Tibial artery (tissue), 4 donors: ENCODE measurements at regions not wholly inside any gene's neighbourhood (a gene's known extent, or its start where the extent isn't known, plus 50 kb on each side); places are given as distances from the start of the nearest gene placed in this dataset.

ENCODE experiments used
- DNase-seq, 2 donors: peaks; one replicate each; pipeline ENCODE4 v3.0.0-alpha.2; 2019
- H3K27ac ChIP-seq, 2 donors: fragments of 200-600 bp; sonication (generic) in 1 of 2; 1 replicate in 1 of 2; 2 replicates in 1 of 2; pipeline ENCODE4 v1.5.1; 2018 to 2019; ENCODE audit warnings: mild to moderate bottlenecking in 1 of 2
- H3K27me3 ChIP-seq, 2 donors: fragments of 200-600 bp; sonication (generic) in 1 of 2; one replicate each; pipeline versions ENCODE4 v1.5.1 to v1.6.0; 2016 to 2019
- H3K36me3 ChIP-seq, 3 donors: fragments of 200-600 bp; sonication (generic) in 2 of 3; one replicate each; pipeline ENCODE4 v1.5.1; 2016 to 2019; ENCODE audit warnings: mild to moderate bottlenecking in 2 of 3
- H3K4me1 ChIP-seq, 4 donors: fragments of 200-600 bp; sonication (generic) in 2 of 4; 1 replicate in 3 of 4; 2 replicates in 1 of 4; pipeline ENCODE4 v1.5.1; 2016 to 2019
- H3K4me3 ChIP-seq, 2 donors: fragments of 200-600 bp; sonication (generic) in 1 of 2; 1 replicate in 1 of 2; 2 replicates in 1 of 2; pipeline ENCODE4 v1.5.1; 2018 to 2019; ENCODE audit warnings: mild to moderate bottlenecking in 2 of 2
- H3K9me3 ChIP-seq, 3 donors: fragments of 200-600 bp; sonication (generic) in 1 of 3; one replicate each; pipeline ENCODE4 v1.5.1; 2016 to 2019
- intact Hi-C: fragments of 100-400 bp; cut with DNase I; formaldehyde crosslinking; loops from one replicate; pipeline ENCODE4 v1.15.0; 2023; ENCODE audit warnings: low total_unique reads
- TF ChIP-seq, protein P1 (sequence below), 2 experiments: fragments of 200-600 bp in 1 of 2; fragments of 450-650 bp in 1 of 2; IDR thresholded peaks; one replicate each; pipeline ENCODE4 v1.5.1; 2017 to 2019; ENCODE audit warnings: antibody characterized with exemption in 2 of 2, mild to moderate bottlenecking in 1 of 2, moderate library complexity in 1 of 2

DNA sequence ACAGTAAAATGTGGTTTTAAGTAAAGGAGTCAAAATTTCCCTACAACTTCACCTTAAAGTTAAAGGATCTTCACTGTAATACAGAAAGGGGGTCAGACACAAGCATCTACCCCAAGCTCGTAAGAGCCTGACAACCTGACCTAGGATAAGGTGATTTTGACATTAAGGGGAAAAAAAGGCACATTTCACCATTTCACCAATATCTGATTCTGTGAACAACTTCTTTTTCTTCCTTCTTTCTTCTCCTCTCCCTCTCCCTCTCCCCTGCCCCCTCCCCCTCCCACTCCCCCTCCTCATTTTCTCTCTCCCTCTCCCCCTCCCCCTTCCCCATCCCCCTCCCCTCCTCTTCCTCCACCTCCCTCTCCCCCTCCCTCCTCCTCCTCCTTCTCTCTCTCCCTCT lies 796.7 kb upstream of the ARGLU1 start:
- Histone ChIP-seq H3K9me3 (no peaks in the 10 kb centered on the region), H3K4me3 (no peak overlapping the region), H3K27ac (no peak overlapping the region), H3K4me1 (no peaks in the 10 kb centered on the region), H3K36me3 (no peaks in the 10 kb centered on the region), H3K27me3 (no peaks in the 10 kb centered on the region)
- intact Hi-C loops = no loop called here
- no peak for DNase-seq
- TF ChIP-seq, protein P1, sequence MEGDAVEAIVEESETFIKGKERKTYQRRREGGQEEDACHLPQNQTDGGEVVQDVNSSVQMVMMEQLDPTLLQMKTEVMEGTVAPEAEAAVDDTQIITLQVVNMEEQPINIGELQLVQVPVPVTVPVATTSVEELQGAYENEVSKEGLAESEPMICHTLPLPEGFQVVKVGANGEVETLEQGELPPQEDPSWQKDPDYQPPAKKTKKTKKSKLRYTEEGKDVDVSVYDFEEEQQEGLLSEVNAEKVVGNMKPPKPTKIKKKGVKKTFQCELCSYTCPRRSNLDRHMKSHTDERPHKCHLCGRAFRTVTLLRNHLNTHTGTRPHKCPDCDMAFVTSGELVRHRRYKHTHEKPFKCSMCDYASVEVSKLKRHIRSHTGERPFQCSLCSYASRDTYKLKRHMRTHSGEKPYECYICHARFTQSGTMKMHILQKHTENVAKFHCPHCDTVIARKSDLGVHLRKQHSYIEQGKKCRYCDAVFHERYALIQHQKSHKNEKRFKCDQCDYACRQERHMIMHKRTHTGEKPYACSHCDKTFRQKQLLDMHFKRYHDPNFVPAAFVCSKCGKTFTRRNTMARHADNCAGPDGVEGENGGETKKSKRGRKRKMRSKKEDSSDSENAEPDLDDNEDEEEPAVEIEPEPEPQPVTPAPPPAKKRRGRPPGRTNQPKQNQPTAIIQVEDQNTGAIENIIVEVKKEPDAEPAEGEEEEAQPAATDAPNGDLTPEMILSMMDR (IDR thresholded peaks at IDR 0.05) = no peak

DNA sequence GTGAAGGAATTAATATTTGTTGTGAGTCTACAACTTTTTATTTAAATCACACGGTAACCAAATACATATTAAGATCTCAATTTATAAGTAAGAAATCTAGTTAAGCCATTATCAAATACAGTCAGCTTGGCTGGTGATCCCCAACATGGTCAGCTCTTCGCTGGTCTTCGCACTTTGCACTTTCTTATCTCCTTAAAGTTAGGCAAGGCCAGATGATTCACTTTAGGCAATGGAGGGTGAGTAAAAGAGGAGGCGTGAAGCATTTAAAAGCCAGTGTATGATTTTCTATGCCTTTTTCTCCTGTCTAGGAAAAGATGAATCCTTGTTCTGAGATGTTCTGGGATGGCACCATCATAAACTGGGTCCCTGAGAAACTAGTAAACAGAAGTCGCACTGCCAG lies 793.7 kb upstream of the ARGLU1 start:
- intact Hi-C loops = no loop called here
- no peak for DNase-seq
- Histone ChIP-seq H3K27ac (no peak overlapping the region), H3K4me1 (no peaks in the 10 kb centered on the region), H3K4me3 (no peak overlapping the region), H3K36me3 (no peaks in the 10 kb centered on the region), H3K9me3 (no peaks in the 10 kb centered on the region), H3K27me3 (no peaks in the 10 kb centered on the region)
- TF ChIP-seq, protein P1 (IDR thresholded peaks at IDR 0.05) = no peak

DNA sequence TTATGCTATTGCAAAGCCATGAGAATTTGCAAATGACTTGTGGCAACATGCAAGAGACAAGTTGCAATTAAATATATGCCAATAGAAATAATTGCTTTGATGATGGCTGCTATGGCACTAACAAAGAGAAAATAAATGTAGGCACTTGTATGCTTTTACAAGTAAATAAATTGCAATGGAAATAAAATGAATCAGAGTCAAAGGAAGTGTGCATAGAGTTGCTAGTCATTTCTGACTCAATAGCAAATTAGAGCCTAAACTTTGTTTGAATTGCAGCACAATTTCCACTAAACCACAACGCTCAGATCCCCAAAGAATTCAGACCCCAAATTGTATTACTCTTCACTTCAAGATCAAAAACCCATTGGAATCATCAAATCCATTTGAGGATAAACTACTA lies 792.1 kb upstream of the ARGLU1 start:
- Histone ChIP-seq H3K4me3 (no peak overlapping the region), H3K9me3 (no peaks in the 10 kb centered on the region), H3K4me1 (no peaks in the 10 kb centered on the region), H3K27ac (no peak overlapping the region), H3K36me3 (no peaks in the 10 kb centered on the region), H3K27me3 (no peaks in the 10 kb centered on the region)
- no peak for DNase-seq
- TF ChIP-seq, protein P1 (IDR thresholded peaks at IDR 0.05) = no peak
- intact Hi-C loops = no loop called here

DNA sequence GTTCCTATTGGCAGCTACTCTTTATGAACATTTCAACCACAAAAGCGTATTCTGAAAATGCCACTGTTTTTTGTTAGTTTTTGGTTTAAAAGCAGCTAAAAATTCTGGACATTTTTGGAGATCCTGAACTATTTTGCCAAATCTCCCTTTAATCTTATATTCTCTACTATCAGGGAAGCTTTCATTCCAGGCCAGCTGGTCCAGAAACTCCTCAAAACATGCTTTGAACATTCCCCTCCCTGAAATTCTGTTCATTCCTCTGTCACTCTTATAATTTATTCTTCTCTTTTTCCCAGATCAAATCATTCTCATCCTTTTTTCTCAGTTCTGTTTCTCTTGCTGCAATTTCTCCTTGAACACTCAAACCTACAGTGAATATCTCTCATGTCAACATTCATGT lies 790.9 kb upstream of the ARGLU1 start:
- TF ChIP-seq, protein P1 (IDR thresholded peaks at IDR 0.05) = no peak
- no peak for DNase-seq
- Histone ChIP-seq H3K4me3 (no peak overlapping the region), H3K27ac (no peak overlapping the region), H3K27me3 (no peaks in the 10 kb centered on the region), H3K4me1 (no peaks in the 10 kb centered on the region), H3K36me3 (no peaks in the 10 kb centered on the region), H3K9me3 (no peaks in the 10 kb centered on the region)
- intact Hi-C loops = no loop called here

DNA sequence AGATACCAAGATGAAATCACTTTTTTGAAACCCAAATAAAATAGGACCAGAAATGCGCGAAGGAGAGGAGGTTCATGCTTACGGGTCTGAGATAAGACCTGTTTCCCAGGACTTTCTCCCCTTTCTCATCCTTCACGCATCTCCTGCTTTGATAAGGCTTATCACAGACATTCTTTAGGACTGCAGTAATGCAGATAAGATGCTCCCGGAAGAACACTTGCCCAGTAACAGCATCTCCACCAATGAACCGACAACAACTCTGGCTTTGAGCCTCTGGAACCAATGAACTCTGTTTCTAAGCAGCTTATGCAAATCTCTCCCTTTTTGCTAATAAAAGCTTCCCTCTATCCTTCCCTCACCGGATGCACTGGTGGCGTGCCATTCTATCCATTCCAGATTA lies 783.4 kb upstream of the ARGLU1 start:
- no peak overlapping the region for H3K4me3 ChIP-seq
- H3K9me3 ChIP-seq = no peaks in the 10 kb centered on the region
- TF ChIP-seq, protein P1 (IDR thresholded peaks at IDR 0.05) = no peak
- H3K36me3 ChIP-seq = no peaks in the 10 kb centered on the region
- no peaks in the 10 kb centered on the region for H3K27me3 ChIP-seq
- DNase-seq = no peak
- intact Hi-C loops = no loop called here
- no peak overlapping the region for H3K27ac ChIP-seq
- no peaks in the 10 kb centered on the region for H3K4me1 ChIP-seq

DNA sequence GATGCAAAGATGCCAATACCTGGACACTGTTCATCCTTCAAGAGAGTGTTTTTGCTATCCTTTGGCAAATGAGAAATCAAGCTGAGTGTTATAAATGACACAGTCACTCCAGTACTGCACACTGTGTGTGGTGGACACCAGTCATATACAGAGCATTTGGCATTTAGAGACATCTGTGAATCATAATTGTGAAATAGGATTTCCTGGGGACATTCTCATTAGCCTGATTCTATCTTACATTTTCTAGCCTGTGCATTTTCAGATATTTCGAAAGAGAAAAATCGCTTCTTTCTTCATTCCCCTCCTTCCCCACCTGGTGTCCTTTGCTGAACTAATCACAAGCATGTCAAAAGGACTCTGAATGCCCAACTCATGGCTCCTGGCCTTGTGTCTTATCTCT lies 781.0 kb upstream of the ARGLU1 start:
- no peak for DNase-seq
- TF ChIP-seq, protein P1 (IDR thresholded peaks at IDR 0.05) = no peak
- Histone ChIP-seq H3K36me3 (no peaks in the 10 kb centered on the region), H3K27ac (no peak overlapping the region), H3K27me3 (no peaks in the 10 kb centered on the region), H3K4me3 (no peak overlapping the region), H3K4me1 (no peaks in the 10 kb centered on the region), H3K9me3 (no peaks in the 10 kb centered on the region)
- intact Hi-C loops = no loop called here
